ENCODE measurements at regions not wholly inside any gene's neighbourhood (a gene's known extent, or its start where the extent isn't known, plus 50 kb on each side); places are given as distances from the start of the nearest gene placed in this dataset.
"Not testable (repeated sequence)": the region's sequence is repeated elsewhere in the genome, so short reads cannot be mapped to it uniquely, and the experiment has no call there.

GRCh38 chr10:44742248-44742647 is 168.9 kb upstream of the TMEM72 start:
- DNase-seq (ENCODE audit: low read depth in 3 of 3): no peak

- no peak for DNase-seq (ENCODE audit: low read depth in 3 of 3)
Observed at GRCh38 chr10:44743535-44743934, 167.6 kb upstream of the TMEM72 start.

- no peak for DNase-seq (ENCODE audit: low read depth in 3 of 3)
Observed at GRCh38 chr10:44745920-44746319, 165.2 kb upstream of the TMEM72 start.

GRCh38 chr10:44747593-44748172 is 163.5 kb upstream of the TMEM72 start:
- DNase-seq (ENCODE audit: low read depth in 3 of 3): no peak

GRCh38 chr10:44749151-44749550 is 162.0 kb upstream of the TMEM72 start:
- no peak for DNase-seq (ENCODE audit: low read depth in 3 of 3)

GRCh38 chr10:44752451-44753441 is 158.4 kb upstream of the TMEM72 start:
- DNase-seq (ENCODE audit: low read depth in 3 of 3): no peak

DNA sequence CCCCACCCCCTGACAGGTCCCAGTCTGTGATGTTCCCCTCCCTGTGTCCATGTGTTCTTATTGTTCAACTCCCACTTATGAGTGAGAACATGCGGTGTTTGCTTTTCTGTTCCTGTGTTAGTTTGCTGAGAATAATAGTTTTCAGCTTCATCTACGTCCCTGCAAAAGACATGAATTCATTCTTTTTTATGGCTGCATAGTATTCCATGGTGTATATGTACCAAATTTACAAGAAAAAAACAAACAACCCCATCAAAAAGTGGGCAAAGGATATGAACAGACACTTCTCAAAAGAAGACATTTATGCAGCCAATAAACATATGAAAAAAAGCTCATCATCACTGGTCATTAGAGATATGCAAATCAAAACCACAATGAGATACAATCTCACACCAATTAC is 156.8 kb upstream of the TMEM72 start:
- not testable (repeated sequence) for DNase-seq (ENCODE audit: low read depth in 3 of 3)

DNA sequence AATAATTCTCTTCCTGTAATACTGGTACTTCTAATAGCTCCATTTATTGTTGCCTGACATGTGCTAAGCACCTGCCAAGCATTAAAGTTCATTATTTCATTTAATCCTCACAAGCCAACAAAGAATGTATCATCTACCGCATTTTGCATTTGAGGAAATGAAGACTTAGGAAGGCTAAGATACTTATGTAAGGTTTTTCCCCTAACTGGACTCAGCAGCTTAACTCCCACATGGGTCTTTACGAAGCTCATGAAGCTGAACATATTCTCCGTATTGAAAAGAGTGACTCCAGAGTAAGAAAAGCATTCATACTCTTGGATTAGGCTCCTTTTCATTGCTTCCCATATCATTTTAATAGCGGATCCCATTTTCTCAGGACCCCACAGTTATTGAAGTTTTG is 155.7 kb upstream of the TMEM72 start:
- DNase-seq (ENCODE audit: low read depth in 3 of 3): no peak

GRCh38 chr10:44756216-44756615 is 154.9 kb upstream of the TMEM72 start:
- no peak for DNase-seq (ENCODE audit: low read depth in 3 of 3)

GRCh38 chr10:44757551-44758205 is 153.5 kb upstream of the TMEM72 start:
- DNase-seq (ENCODE audit: low read depth in 3 of 3): no peak

- DNase-seq (ENCODE audit: low read depth in 3 of 3): no peak
Observed at GRCh38 chr10:44759122-44759521, 152.0 kb upstream of the TMEM72 start.

GRCh38 chr10:44760513-44760912 is 150.6 kb upstream of the TMEM72 start:
- no peak for DNase-seq (ENCODE audit: low read depth in 3 of 3)

DNA sequence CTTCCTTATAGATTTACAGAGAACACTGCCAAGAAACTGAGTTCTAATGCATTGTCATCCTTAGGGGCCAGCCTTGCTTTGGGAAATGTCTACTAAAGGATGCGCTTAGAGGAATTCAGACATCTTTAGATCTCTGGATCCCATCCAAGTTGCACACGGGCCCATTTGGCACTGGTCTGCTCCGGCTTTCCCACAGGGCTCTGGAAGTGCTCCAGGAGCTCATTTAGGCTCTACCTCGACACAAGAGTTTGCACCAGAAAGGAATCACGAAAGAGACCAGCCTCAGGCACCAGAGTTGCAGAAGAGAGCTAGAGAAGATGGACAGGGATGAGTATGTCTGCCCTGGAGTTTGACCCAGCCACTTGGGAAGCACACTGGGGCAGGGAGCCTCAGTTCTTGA is 150.1 kb upstream of the TMEM72 start:
- no peak for DNase-seq (ENCODE audit: low read depth in 3 of 3)

DNA sequence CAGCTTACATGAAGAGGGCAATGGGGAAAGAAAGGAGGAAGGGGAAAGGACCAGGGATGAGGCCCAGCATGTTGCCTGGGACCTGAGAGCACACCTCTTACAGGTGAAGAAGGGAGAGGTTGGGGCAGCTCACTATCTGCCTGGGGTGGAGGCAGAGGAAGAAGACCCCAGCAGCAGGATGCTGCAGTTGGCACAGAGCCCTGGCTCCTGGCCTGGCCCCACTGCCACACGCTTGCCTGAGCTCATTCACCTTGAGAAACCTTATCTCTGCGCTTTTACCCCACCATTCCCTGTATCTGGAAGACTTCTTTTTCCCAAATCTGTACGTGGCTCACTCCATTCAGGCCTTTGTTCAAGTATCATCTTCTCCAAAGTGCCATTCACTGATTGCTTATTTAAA is 147.8 kb upstream of the TMEM72 start:
- DNase-seq (ENCODE audit: low read depth in 3 of 3): no peak

DNA sequence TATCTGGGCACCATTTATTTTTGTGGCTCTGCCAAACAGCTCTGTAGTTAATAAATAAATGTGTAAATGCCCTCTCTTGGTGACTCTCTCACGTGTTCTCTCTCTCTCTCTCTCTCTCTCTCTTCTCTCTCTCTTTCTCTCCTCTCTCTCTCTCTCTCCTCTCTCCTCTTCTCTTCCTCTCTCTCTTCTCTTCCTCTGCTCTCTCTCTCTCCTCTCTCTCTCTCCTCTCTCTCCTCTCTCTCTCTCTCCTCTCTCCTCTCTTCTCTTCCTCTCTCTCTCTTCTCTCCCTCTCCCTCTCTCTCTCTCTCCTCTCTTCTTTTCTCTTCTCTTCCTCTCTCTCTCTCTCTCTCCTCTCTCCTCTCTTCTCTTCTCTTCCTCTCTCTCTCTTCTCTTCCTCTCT is 145.8 kb upstream of the TMEM72 start:
- DNase-seq (ENCODE audit: low read depth in 3 of 3): no peak

- DNase-seq (ENCODE audit: low read depth in 3 of 3): no peak
Observed at GRCh38 chr10:44766631-44767030, 144.5 kb upstream of the TMEM72 start.

DNA sequence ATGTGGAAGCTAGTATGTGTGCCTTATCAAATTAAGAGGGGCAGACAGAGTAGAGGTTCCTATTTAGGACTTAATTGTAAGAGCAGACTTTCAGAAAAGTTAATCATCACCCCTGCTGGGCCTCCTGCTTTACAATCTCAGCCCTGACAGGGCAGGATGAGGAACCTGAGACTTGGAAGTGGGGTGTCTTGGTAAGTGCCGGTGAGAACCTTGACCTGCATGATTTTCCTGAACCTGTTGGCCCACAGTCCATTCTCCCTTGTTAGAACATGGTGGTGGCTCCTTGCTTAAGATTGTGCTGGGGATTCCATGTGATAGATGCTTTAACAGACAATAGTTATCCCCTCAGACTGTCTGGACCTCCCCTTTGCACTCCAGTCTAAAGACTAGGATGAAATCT is 141.7 kb upstream of the TMEM72 start:
- DNase-seq (ENCODE audit: low read depth in 3 of 3): no peak

DNA sequence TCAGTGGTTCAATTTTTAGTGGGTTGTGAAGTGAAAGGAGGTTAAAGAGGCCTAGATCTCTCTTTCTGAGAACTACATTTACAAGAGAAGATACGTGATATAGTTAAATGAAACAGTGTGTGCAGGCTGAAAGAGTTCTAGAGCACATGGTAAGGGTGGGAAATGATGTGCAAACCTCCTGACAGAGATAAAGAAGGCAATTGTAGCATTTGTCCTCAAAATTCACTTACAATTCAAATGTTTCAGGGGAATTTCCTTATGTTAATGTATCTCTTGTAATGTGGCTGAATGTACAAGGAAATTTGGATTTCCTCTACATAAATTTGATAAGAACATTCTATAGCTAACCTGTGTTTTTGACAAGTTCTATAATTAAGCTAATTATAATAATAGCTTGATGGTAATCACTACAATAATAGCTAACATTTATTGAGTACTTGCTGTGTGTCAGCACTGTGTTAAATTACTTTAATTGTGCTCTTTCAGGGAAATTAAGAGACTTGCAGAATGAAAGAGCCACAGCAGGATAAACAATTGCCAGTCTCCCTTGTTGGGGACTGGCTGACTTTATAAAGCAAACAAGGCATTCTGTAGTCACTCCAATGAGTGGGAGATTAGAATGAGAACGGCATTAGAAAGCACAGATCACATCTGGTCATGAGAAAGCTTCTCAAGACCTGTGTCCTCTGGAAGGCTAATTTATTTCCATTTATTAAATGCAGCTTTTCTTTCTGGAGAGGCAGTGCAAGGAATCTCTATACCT is 139.7 kb upstream of the TMEM72 start:
- DNase-seq (ENCODE audit: low read depth in 3 of 3): no peak

DNA sequence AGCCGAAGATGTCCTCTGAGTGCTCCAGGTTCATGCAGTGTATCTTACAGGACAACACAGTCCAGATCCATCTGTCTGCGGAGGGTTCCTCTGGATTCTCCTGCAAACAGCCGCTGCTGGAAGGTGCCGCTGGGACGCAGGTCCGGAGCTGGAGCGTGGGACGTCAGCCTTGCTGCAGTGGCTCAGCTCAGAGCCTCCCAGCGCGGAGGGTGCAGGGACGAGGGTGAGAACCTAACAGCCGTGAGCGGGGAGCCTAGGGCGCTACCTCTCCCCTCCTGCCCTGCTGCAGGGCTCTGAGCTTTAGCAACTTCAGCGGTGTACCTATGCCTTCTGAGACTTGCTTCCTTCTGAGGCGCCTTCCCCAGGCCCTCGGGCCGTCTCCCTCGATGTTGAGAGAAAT is 137.6 kb upstream of the TMEM72 start:
- DNase-seq (ENCODE audit: low read depth in 3 of 3): no peak

DNA sequence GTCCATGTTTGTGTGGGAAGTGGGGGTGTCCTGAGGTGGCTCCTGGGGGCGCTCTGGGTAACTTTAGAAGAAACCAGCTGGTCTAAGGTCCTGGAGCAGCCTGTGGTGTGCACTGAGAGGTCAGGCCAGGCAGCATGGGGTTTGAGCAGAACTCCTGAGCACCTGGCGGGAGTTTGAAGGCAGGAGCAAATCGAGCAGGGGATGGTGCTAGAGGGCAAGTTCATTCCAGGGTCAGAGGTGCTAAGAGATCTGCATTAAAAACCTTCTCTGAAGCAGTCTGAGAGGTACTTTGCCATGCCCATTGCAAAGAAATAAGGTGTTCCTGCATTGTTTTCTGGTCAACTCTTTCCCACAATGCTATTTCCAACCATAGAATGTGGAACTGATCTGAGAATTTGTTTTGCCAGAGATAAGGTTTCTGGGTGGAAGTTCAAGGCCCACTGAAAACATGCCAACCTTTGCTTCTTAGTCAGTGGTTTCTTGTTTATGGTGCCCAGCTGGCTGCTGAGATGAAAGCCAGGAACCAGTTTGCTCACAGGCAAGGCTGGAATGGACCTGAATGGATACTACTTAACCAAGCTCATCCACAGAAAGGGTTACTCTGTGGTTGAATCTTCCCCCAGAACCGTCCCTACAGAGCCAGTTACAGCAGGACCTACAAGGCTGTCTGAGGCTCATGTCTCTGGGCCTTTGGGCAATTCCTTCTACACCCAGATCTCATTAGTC is 136.3 kb upstream of the TMEM72 start:
- no peak for DNase-seq (ENCODE audit: low read depth in 3 of 3)

DNA sequence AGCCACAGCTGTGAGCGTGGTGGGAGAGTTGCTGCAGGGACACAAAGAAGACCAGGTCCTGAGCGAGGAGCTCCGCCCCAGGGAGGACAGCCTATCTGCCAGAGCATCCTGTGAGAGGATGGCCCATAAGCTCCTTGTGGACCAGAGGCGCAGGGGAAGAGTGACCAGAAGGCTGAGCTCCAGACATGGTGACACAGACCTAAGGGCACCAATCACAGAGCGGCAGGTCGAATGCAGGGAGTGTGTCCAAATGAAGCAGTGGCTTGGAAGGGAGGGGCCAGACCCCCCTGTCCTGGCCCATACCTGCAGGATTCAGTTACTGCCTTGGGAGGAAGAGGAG is 135.8 kb upstream of the TMEM72 start:
- no peak for DNase-seq (ENCODE audit: low read depth in 3 of 3)
